ENCODE measurements at regions not wholly inside any gene's neighbourhood (a gene's known extent, or its start where the extent isn't known, plus 50 kb on each side); places are given as distances from the start of the nearest gene placed in this dataset.
"Not testable (repeated sequence)": the region's sequence is repeated elsewhere in the genome, so short reads cannot be mapped to it uniquely, and the experiment has no call there.

GRCh38 chr1:99062192-99062591 lies 57.5 kb upstream of the PLPPR5 start:
- no peak for DNase-seq (ENCODE audit: low read depth)

- no peak for DNase-seq (ENCODE audit: low read depth)
Observed at GRCh38 chr1:99069146-99069545, 64.5 kb upstream of the PLPPR5 start.

- DNase-seq (ENCODE audit: low read depth) = not testable (repeated sequence)
Observed at GRCh38 chr1:99078529-99078928, 73.9 kb upstream of the PLPPR5 start.

GRCh38 chr1:99082366-99082765 lies 77.7 kb upstream of the PLPPR5 start:
- DNase-seq (ENCODE audit: low read depth) = no peak

GRCh38 chr1:99083338-99083737 lies 78.7 kb upstream of the PLPPR5 start:
- no peak for DNase-seq (ENCODE audit: low read depth)

- no peak for DNase-seq (ENCODE audit: low read depth)
Observed at GRCh38 chr1:99084562-99084961, 79.9 kb upstream of the PLPPR5 start.

- no peak for DNase-seq (ENCODE audit: low read depth)
Observed at GRCh38 chr1:99086057-99086456, 81.4 kb upstream of the PLPPR5 start.

GRCh38 chr1:99098589-99098988 lies 93.9 kb upstream of the PLPPR5 start:
- DNase-seq (ENCODE audit: low read depth) = no peak

GRCh38 chr1:99106274-99106673 lies 101.6 kb upstream of the PLPPR5 start:
- no peak for DNase-seq (ENCODE audit: low read depth)

GRCh38 chr1:99107680-99108079 lies 103.0 kb upstream of the PLPPR5 start:
- DNase-seq (ENCODE audit: low read depth) = no peak

- no peak for DNase-seq (ENCODE audit: low read depth)
Observed at GRCh38 chr1:99110140-99111041, 105.7 kb upstream of the PLPPR5 start.

GRCh38 chr1:99115231-99115630 lies 110.6 kb upstream of the PLPPR5 start:
- no peak for DNase-seq (ENCODE audit: low read depth)

- DNase-seq (ENCODE audit: low read depth) = no peak
Observed at GRCh38 chr1:99119188-99119587, 114.5 kb upstream of the PLPPR5 start.

GRCh38 chr1:99122039-99122438 lies 117.4 kb upstream of the PLPPR5 start:
- no peak for DNase-seq (ENCODE audit: low read depth)

GRCh38 chr1:99123936-99124335 lies 119.3 kb upstream of the PLPPR5 start:
- DNase-seq (ENCODE audit: low read depth) = no peak

- no peak for DNase-seq (ENCODE audit: low read depth)
Observed at GRCh38 chr1:99131546-99131945, 126.9 kb upstream of the PLPPR5 start.

GRCh38 chr1:99133756-99134500 lies 129.3 kb upstream of the PLPPR5 start:
- no peak for DNase-seq (ENCODE audit: low read depth)

GRCh38 chr1:99137554-99138206 lies 126.6 kb upstream of the PLPPR4 start:
- DNase-seq (ENCODE audit: low read depth) = no peak

GRCh38 chr1:99139876-99140275 lies 124.4 kb upstream of the PLPPR4 start:
- no peak for DNase-seq (ENCODE audit: low read depth)

- DNase-seq (ENCODE audit: low read depth) = no peak
Observed at GRCh38 chr1:99146129-99146848, 118.0 kb upstream of the PLPPR4 start.

- no peak for DNase-seq (ENCODE audit: low read depth)
Observed at GRCh38 chr1:99149952-99150351, 114.3 kb upstream of the PLPPR4 start.

GRCh38 chr1:99152132-99152531 lies 112.2 kb upstream of the PLPPR4 start:
- no peak for DNase-seq (ENCODE audit: low read depth)
